ENCODE measurements at regions not wholly inside any gene's neighbourhood (a gene's known extent, or its start where the extent isn't known, plus 50 kb on each side); places are given as distances from the start of the nearest gene placed in this dataset.

DNA sequence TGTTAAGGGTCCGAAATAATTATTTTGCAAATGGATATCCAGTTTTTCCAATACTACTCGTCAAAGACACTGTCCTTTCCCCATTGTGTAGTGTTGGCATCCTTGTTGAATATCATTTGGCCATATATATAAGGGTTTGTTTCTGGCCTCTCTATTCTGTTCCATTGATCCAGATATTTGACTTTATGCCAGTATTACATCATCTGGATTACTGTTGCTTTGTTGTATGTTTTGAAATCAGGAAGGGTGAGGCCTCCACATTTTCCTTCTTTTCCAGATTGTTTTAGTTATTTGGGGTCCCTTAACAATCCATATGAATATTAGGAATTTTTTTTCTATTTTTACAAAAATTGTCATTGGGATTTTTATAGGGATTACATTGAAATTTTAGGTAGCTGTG is 244.1 kb downstream of the GPD2 start:
- FAIRE-seq (no peak), DNase-seq (no peak)
- no peak overlapping the region for H3K27ac ChIP-seq (ENCODE audit: low read depth in 1 of 3, low read length in 2 of 3)
- WGBS, 3 donors: 87 to 90% (median 89%) methylated on average over 2 of the region's 2 CpGs
- no peaks in the 10 kb centered on the region for H3K27me3 ChIP-seq (ENCODE audit: control insufficient read depth in 3 of 3, insufficient read depth in 3 of 3, low read length in 3 of 3)
- H3K4me3 ChIP-seq (ENCODE audit: low read depth in 1 of 3, low read length in 3 of 3): no peak overlapping the region
- no peaks in the 10 kb centered on the region for H3K4me1 ChIP-seq (ENCODE audit: control insufficient read depth in 3 of 3, insufficient read depth in 2 of 3, low read depth in 1 of 3, low read length in 2 of 3)
- H3K9me3 ChIP-seq (ENCODE audit: control insufficient read depth in 2 of 2, insufficient read depth in 1 of 2, low read depth in 1 of 2, low read length in 1 of 2): no peaks in the 10 kb centered on the region
- no peaks in the 10 kb centered on the region for H3K36me3 ChIP-seq (ENCODE audit: control insufficient read depth in 3 of 3, insufficient read depth in 2 of 3, low read depth in 1 of 3, low read length in 3 of 3)

- H3K4me1 ChIP-seq (ENCODE audit: control insufficient read depth in 3 of 3, insufficient read depth in 2 of 3, low read depth in 1 of 3, low read length in 2 of 3): peaks cover 0 to 11% (median 0%) of the 10 kb centered on the region in 3 donors
- no peaks in the 10 kb centered on the region for H3K36me3 ChIP-seq (ENCODE audit: control insufficient read depth in 3 of 3, insufficient read depth in 2 of 3, low read depth in 1 of 3, low read length in 3 of 3)
- no peak for DNase-seq
- no peak for FAIRE-seq
- H3K4me3 ChIP-seq (ENCODE audit: low read depth in 1 of 3, low read length in 3 of 3): no peak overlapping the region
- no peaks in the 10 kb centered on the region for H3K27me3 ChIP-seq (ENCODE audit: control insufficient read depth in 3 of 3, insufficient read depth in 3 of 3, low read length in 3 of 3)
- H3K9me3 ChIP-seq (ENCODE audit: control insufficient read depth in 2 of 2, insufficient read depth in 1 of 2, low read depth in 1 of 2, low read length in 1 of 2): no peaks in the 10 kb centered on the region
- H3K27ac ChIP-seq (ENCODE audit: low read depth in 1 of 3, low read length in 2 of 3): no peak overlapping the region
Observed at GRCh38 chr2:156687126-156687525, 250.9 kb downstream of the GPD2 start.

- H3K4me1 ChIP-seq (ENCODE audit: control insufficient read depth in 3 of 3, insufficient read depth in 2 of 3, low read depth in 1 of 3, low read length in 2 of 3): peaks cover 0 to 11% (median 0%) of the 10 kb centered on the region in 3 donors
- H3K27me3 ChIP-seq (ENCODE audit: control insufficient read depth in 3 of 3, insufficient read depth in 3 of 3, low read length in 3 of 3): no peaks in the 10 kb centered on the region
- DNase-seq (peak in 1 of 2 donors; percentile 59), FAIRE-seq (no peak)
- WGBS, 3 donors: 95 to 97% (median 97%) methylated on average over 1 of the region's 1 CpG
- no peak overlapping the region for H3K27ac ChIP-seq (ENCODE audit: low read depth in 1 of 3, low read length in 2 of 3)
- no peak overlapping the region for H3K4me3 ChIP-seq (ENCODE audit: low read depth in 1 of 3, low read length in 3 of 3)
- no peaks in the 10 kb centered on the region for H3K9me3 ChIP-seq (ENCODE audit: control insufficient read depth in 2 of 2, insufficient read depth in 1 of 2, low read depth in 1 of 2, low read length in 1 of 2)
- no peaks in the 10 kb centered on the region for H3K36me3 ChIP-seq (ENCODE audit: control insufficient read depth in 3 of 3, insufficient read depth in 2 of 3, low read depth in 1 of 3, low read length in 3 of 3)
Observed at GRCh38 chr2:156687715-156688114, 251.5 kb downstream of the GPD2 start.

GRCh38 chr2:156689939-156690338 is 253.8 kb downstream of the GPD2 start:
- Histone ChIP-seq H3K27ac (ENCODE audit: low read depth in 1 of 3, low read length in 2 of 3) (no peak overlapping the region), H3K4me3 (ENCODE audit: low read depth in 1 of 3, low read length in 3 of 3) (no peak overlapping the region)
- 50 to 61% (median 58%) methylated on average over 1 of the region's 1 CpG for WGBS, 3 donors

DNA sequence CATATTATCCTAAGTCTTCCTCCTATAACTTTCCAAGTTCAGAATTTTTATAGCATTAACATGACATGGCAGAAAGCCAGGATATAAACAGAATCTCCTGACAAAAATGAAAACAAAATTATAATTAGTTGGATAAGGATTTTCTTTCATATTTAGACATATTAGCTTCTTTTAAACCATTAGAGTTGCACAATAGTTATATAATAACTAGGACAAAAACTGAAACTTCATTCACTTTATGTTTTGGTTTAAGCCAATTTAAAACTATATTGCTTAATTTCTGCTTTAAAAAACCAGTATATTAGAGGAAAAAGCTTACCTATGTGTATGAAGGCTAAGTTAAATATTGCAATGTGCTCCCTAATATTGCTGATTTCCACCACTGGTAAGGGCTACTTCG is 254.8 kb downstream of the GPD2 start:
- H3K36me3 ChIP-seq (ENCODE audit: control insufficient read depth in 3 of 3, insufficient read depth in 2 of 3, low read depth in 1 of 3, low read length in 3 of 3): no peaks in the 10 kb centered on the region
- 64 to 72% (median 71%) methylated on average over 1 of the region's 1 CpG for WGBS, 3 donors
- H3K9me3 ChIP-seq (ENCODE audit: control insufficient read depth in 2 of 2, insufficient read depth in 1 of 2, low read depth in 1 of 2, low read length in 1 of 2): peaks cover 0 to 8% of the 10 kb centered on the region in 2 donors
- DNase-seq: no peak
- FAIRE-seq: no peak
- no peak overlapping the region for H3K4me3 ChIP-seq (ENCODE audit: low read depth in 1 of 3, low read length in 3 of 3)
- H3K4me1 ChIP-seq (ENCODE audit: control insufficient read depth in 3 of 3, insufficient read depth in 2 of 3, low read depth in 1 of 3, low read length in 2 of 3): peaks cover 0 to 11% (median 0%) of the 10 kb centered on the region in 3 donors
- no peak overlapping the region for H3K27ac ChIP-seq (ENCODE audit: low read depth in 1 of 3, low read length in 2 of 3)
- H3K27me3 ChIP-seq (ENCODE audit: control insufficient read depth in 3 of 3, insufficient read depth in 3 of 3, low read length in 3 of 3): no peaks in the 10 kb centered on the region

More at GRCh38 chr2:156689939-156690338, 253.8 kb downstream of the GPD2 start:
- Histone ChIP-seq H3K4me1 (ENCODE audit: control insufficient read depth in 3 of 3, insufficient read depth in 2 of 3, low read depth in 1 of 3, low read length in 2 of 3) (peaks cover 0 to 11% (median 0%) of the 10 kb centered on the region in 3 donors), H3K36me3 (ENCODE audit: control insufficient read depth in 3 of 3, insufficient read depth in 2 of 3, low read depth in 1 of 3, low read length in 3 of 3) (no peaks in the 10 kb centered on the region), H3K27me3 (ENCODE audit: control insufficient read depth in 3 of 3, insufficient read depth in 3 of 3, low read length in 3 of 3) (no peaks in the 10 kb centered on the region), H3K9me3 (ENCODE audit: control insufficient read depth in 2 of 2, insufficient read depth in 1 of 2, low read depth in 1 of 2, low read length in 1 of 2) (peaks cover 0 to 6% of the 10 kb centered on the region in 2 donors)
- FAIRE-seq (no peak), DNase-seq (peak in 1 of 2 donors; percentile 47)

GRCh38 chr2:156695020-156695419 is 258.8 kb downstream of the GPD2 start:
- DNase-seq (peak in 1 of 2 donors; percentile 16), FAIRE-seq (no peak)
- WGBS, 3 donors: 53 to 74% (median 69%) methylated on average over 4 of the region's 4 CpGs
- H3K36me3 ChIP-seq (ENCODE audit: control insufficient read depth in 3 of 3, insufficient read depth in 2 of 3, low read depth in 1 of 3, low read length in 3 of 3): no peaks in the 10 kb centered on the region
- no peak overlapping the region for H3K4me3 ChIP-seq (ENCODE audit: low read depth in 1 of 3, low read length in 3 of 3)
- peaks cover 0 to 8% of the 10 kb centered on the region in 2 donors for H3K9me3 ChIP-seq (ENCODE audit: control insufficient read depth in 2 of 2, insufficient read depth in 1 of 2, low read depth in 1 of 2, low read length in 1 of 2)
- H3K4me1 ChIP-seq (ENCODE audit: control insufficient read depth in 3 of 3, insufficient read depth in 2 of 3, low read depth in 1 of 3, low read length in 2 of 3): peaks cover 0 to 4% (median 0%) of the 10 kb centered on the region in 3 donors
- no peak overlapping the region for H3K27ac ChIP-seq (ENCODE audit: low read depth in 1 of 3, low read length in 2 of 3)
- H3K27me3 ChIP-seq (ENCODE audit: control insufficient read depth in 3 of 3, insufficient read depth in 3 of 3, low read length in 3 of 3): no peaks in the 10 kb centered on the region

DNA sequence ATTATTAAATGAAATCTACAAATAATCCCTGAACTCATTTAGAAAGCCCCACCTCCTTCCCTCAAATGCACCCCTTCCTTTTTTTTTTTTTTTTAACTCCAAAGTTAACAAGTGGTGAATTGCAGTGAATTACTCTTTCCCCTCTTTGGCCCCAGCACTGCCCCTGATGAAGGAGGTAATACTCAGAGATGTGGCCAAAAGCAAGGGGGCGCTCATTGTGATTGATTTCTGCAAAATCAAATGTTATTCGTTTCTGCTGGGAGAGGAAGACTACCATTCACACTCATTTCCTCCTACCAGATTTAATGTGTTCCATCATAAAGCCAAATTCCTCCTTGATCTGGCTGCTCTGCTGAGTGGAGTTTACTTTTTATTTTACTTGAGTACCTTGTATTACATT is 259.4 kb downstream of the GPD2 start:
- peaks cover 0 to 8% of the 10 kb centered on the region in 2 donors for H3K9me3 ChIP-seq (ENCODE audit: control insufficient read depth in 2 of 2, insufficient read depth in 1 of 2, low read depth in 1 of 2, low read length in 1 of 2)
- H3K4me3 ChIP-seq (ENCODE audit: low read depth in 1 of 3, low read length in 3 of 3): no peak overlapping the region
- no peaks in the 10 kb centered on the region for H3K36me3 ChIP-seq (ENCODE audit: control insufficient read depth in 3 of 3, insufficient read depth in 2 of 3, low read depth in 1 of 3, low read length in 3 of 3)
- peaks cover 0 to 2% (median 0%) of the 10 kb centered on the region in 3 donors for H3K4me1 ChIP-seq (ENCODE audit: control insufficient read depth in 3 of 3, insufficient read depth in 2 of 3, low read depth in 1 of 3, low read length in 2 of 3)
- no peak overlapping the region for H3K27ac ChIP-seq (ENCODE audit: low read depth in 1 of 3, low read length in 2 of 3)
- 79 to 83% (median 81%) methylated on average over 2 of the region's 2 CpGs for WGBS, 3 donors
- no peak for DNase-seq
- no peaks in the 10 kb centered on the region for H3K27me3 ChIP-seq (ENCODE audit: control insufficient read depth in 3 of 3, insufficient read depth in 3 of 3, low read length in 3 of 3)
- FAIRE-seq: no peak

DNA sequence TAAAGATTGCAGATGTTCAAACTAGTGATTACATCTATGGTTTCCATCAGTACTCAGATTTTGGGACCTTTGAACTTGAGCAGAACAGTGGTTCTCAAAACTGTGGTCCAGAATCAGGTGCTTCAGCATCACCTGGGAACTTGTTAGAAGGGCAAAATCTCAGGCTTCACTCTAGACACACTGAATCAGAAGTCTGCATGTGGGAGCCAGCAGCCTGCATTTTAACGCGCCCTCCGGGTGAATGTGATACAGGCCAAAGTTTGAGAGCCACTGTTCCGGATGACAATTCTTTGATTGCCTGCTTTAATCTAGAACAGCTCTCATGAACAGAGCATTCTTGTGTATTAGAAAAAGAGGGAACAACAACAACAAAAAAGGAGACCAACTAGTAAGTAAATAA is 261.7 kb downstream of the GPD2 start:
- DNase-seq (no peak), FAIRE-seq (no peak)
- no peaks in the 10 kb centered on the region for H3K36me3 ChIP-seq (ENCODE audit: control insufficient read depth in 3 of 3, insufficient read depth in 2 of 3, low read depth in 1 of 3, low read length in 3 of 3)
- no peaks in the 10 kb centered on the region for H3K27me3 ChIP-seq (ENCODE audit: control insufficient read depth in 3 of 3, insufficient read depth in 3 of 3, low read length in 3 of 3)
- WGBS, 3 donors: 92 to 95% (median 94%) methylated on average over 4 of the region's 4 CpGs
- H3K4me1 ChIP-seq (ENCODE audit: control insufficient read depth in 3 of 3, insufficient read depth in 2 of 3, low read depth in 1 of 3, low read length in 2 of 3): no peaks in the 10 kb centered on the region
- no peak overlapping the region for H3K4me3 ChIP-seq (ENCODE audit: low read depth in 1 of 3, low read length in 3 of 3)
- H3K27ac ChIP-seq (ENCODE audit: low read depth in 1 of 3, low read length in 2 of 3): no peak overlapping the region
- H3K9me3 ChIP-seq (ENCODE audit: control insufficient read depth in 2 of 2, insufficient read depth in 1 of 2, low read depth in 1 of 2, low read length in 1 of 2): peaks cover 0 to 8% of the 10 kb centered on the region in 2 donors

- H3K27ac ChIP-seq (ENCODE audit: low read depth in 1 of 3, low read length in 2 of 3): no peak overlapping the region
- FAIRE-seq (no peak), DNase-seq (no peak)
- no peaks in the 10 kb centered on the region for H3K27me3 ChIP-seq (ENCODE audit: control insufficient read depth in 3 of 3, insufficient read depth in 3 of 3, low read length in 3 of 3)
- no peaks in the 10 kb centered on the region for H3K9me3 ChIP-seq (ENCODE audit: control insufficient read depth in 2 of 2, insufficient read depth in 1 of 2, low read depth in 1 of 2, low read length in 1 of 2)
- 81 to 85% (median 83%) methylated on average over 8 of the region's 8 CpGs for WGBS, 3 donors
- no peaks in the 10 kb centered on the region for H3K4me1 ChIP-seq (ENCODE audit: control insufficient read depth in 3 of 3, insufficient read depth in 2 of 3, low read depth in 1 of 3, low read length in 2 of 3)
- H3K4me3 ChIP-seq (ENCODE audit: low read depth in 1 of 3, low read length in 3 of 3): no peak overlapping the region
- H3K36me3 ChIP-seq (ENCODE audit: control insufficient read depth in 3 of 3, insufficient read depth in 2 of 3, low read depth in 1 of 3, low read length in 3 of 3): no peaks in the 10 kb centered on the region
Observed at GRCh38 chr2:156700681-156701080, 264.5 kb downstream of the GPD2 start.

Data from small intestine (tissue), 7 donors.